ENCODE measurements at regions not wholly inside any gene's neighbourhood (a gene's known extent, or its start where the extent isn't known, plus 50 kb on each side); places are given as distances from the start of the nearest gene placed in this dataset.
"Not testable (repeated sequence)": the region's sequence is repeated elsewhere in the genome, so short reads cannot be mapped to it uniquely, and the experiment has no call there.

- no peak overlapping the region for H3K27ac Mint-ChIP-seq
- DNase-seq = no peak
- no peaks in the 10 kb centered on the region for H3K4me1 Mint-ChIP-seq
- H3K36me3 Mint-ChIP-seq = no peaks in the 10 kb centered on the region
- peaks cover 0 to 17% of the 10 kb centered on the region in 2 donors for H3K9me3 Mint-ChIP-seq
- no peaks in the 10 kb centered on the region for H3K27me3 Mint-ChIP-seq
- no peak for ATAC-seq (replicated peaks)
- H3K4me3 Mint-ChIP-seq = no peak overlapping the region
Observed at GRCh38 chr13:61142506-61142905, 273.1 kb downstream of the PCDH20 start.

GRCh38 chr13:61138857-61139256 is 276.8 kb downstream of the PCDH20 start:
- H3K27me3 Mint-ChIP-seq = no peaks in the 10 kb centered on the region
- DNase-seq = no peak
- H3K4me3 Mint-ChIP-seq = no peak overlapping the region
- ATAC-seq (replicated peaks) = no peak
- H3K4me1 Mint-ChIP-seq = no peaks in the 10 kb centered on the region
- H3K27ac Mint-ChIP-seq = no peak overlapping the region
- no peaks in the 10 kb centered on the region for H3K36me3 Mint-ChIP-seq
- peaks cover 3 to 7% of the 10 kb centered on the region in 2 donors for H3K9me3 Mint-ChIP-seq

- ATAC-seq (replicated peaks) (no peak), DNase-seq (no peak)
- Mint-ChIP-seq H3K27ac (no peak overlapping the region), H3K27me3 (no peaks in the 10 kb centered on the region), H3K4me1 (no peaks in the 10 kb centered on the region), H3K36me3 (no peaks in the 10 kb centered on the region), H3K4me3 (no peak overlapping the region), H3K9me3 (peaks cover under 1 to 3% of the 10 kb centered on the region in 2 donors)
Observed at GRCh38 chr13:61136515-61136914, 279.1 kb downstream of the PCDH20 start.

- Mint-ChIP-seq H3K4me1 (no peaks in the 10 kb centered on the region), H3K36me3 (no peaks in the 10 kb centered on the region), H3K27me3 (no peaks in the 10 kb centered on the region), H3K27ac (no peak overlapping the region), H3K9me3 (peaks cover 0 to 3% of the 10 kb centered on the region in 2 donors), H3K4me3 (no peak overlapping the region)
- DNase-seq = no peak
- ATAC-seq (replicated peaks) = no peak
Observed at GRCh38 chr13:61136093-61136492, 279.6 kb downstream of the PCDH20 start.

GRCh38 chr13:61135583-61135982 is 280.1 kb downstream of the PCDH20 start:
- no peaks in the 10 kb centered on the region for H3K4me1 Mint-ChIP-seq
- no peaks in the 10 kb centered on the region for H3K36me3 Mint-ChIP-seq
- DNase-seq (no peak), ATAC-seq (replicated peaks) (no peak)
- peaks cover 0 to 3% of the 10 kb centered on the region in 2 donors for H3K9me3 Mint-ChIP-seq
- H3K4me3 Mint-ChIP-seq = no peak overlapping the region
- H3K27ac Mint-ChIP-seq = no peak overlapping the region
- H3K27me3 Mint-ChIP-seq = no peaks in the 10 kb centered on the region

GRCh38 chr13:61128850-61129645 is 286.6 kb downstream of the PCDH20 start:
- Mint-ChIP-seq H3K4me3 (no peak overlapping the region), H3K9me3 (no peaks in the 10 kb centered on the region), H3K36me3 (no peaks in the 10 kb centered on the region), H3K27ac (no peak overlapping the region), H3K27me3 (no peaks in the 10 kb centered on the region), H3K4me1 (no peaks in the 10 kb centered on the region)
- DNase-seq (no peak), ATAC-seq (replicated peaks) (no peak)

GRCh38 chr13:61123538-61124289 is 291.9 kb downstream of the PCDH20 start:
- Mint-ChIP-seq H3K4me1 (no peaks in the 10 kb centered on the region), H3K4me3 (no peak overlapping the region), H3K36me3 (no peaks in the 10 kb centered on the region), H3K27ac (no peak overlapping the region), H3K9me3 (peaks cover 0 to 5% of the 10 kb centered on the region in 2 donors), H3K27me3 (no peaks in the 10 kb centered on the region)
- no peak for ATAC-seq (replicated peaks)
- no peak for DNase-seq

GRCh38 chr13:61113140-61113658 is 302.4 kb downstream of the PCDH20 start:
- no peaks in the 10 kb centered on the region for H3K36me3 Mint-ChIP-seq
- no peak for ATAC-seq (replicated peaks)
- H3K4me3 Mint-ChIP-seq = no peak overlapping the region
- H3K9me3 Mint-ChIP-seq = peaks cover 0 to 4% of the 10 kb centered on the region in 2 donors
- no peaks in the 10 kb centered on the region for H3K27me3 Mint-ChIP-seq
- no peaks in the 10 kb centered on the region for H3K4me1 Mint-ChIP-seq
- no peak overlapping the region for H3K27ac Mint-ChIP-seq
- no peak for DNase-seq

GRCh38 chr13:61111529-61111928 is 304.1 kb downstream of the PCDH20 start:
- Mint-ChIP-seq H3K27ac (no peak overlapping the region), H3K9me3 (peaks cover 0 to 4% of the 10 kb centered on the region in 2 donors), H3K4me1 (no peaks in the 10 kb centered on the region), H3K4me3 (no peak overlapping the region), H3K27me3 (no peaks in the 10 kb centered on the region), H3K36me3 (no peaks in the 10 kb centered on the region)
- ATAC-seq (replicated peaks) (no peak), DNase-seq (no peak)

GRCh38 chr13:61110732-61111131 is 304.9 kb downstream of the PCDH20 start:
- H3K4me1 Mint-ChIP-seq = no peaks in the 10 kb centered on the region
- peaks cover 0 to 4% of the 10 kb centered on the region in 2 donors for H3K9me3 Mint-ChIP-seq
- H3K36me3 Mint-ChIP-seq = no peaks in the 10 kb centered on the region
- H3K4me3 Mint-ChIP-seq = no peak overlapping the region
- ATAC-seq (replicated peaks) = no peak
- no peak overlapping the region for H3K27ac Mint-ChIP-seq
- no peak for DNase-seq
- no peaks in the 10 kb centered on the region for H3K27me3 Mint-ChIP-seq

GRCh38 chr13:61109741-61110140 is 305.9 kb downstream of the PCDH20 start:
- H3K9me3 Mint-ChIP-seq = peaks cover 0 to 4% of the 10 kb centered on the region in 2 donors
- no peak overlapping the region for H3K27ac Mint-ChIP-seq
- DNase-seq (no peak), ATAC-seq (replicated peaks) (no peak)
- H3K4me1 Mint-ChIP-seq = no peaks in the 10 kb centered on the region
- H3K27me3 Mint-ChIP-seq = no peaks in the 10 kb centered on the region
- no peak overlapping the region for H3K4me3 Mint-ChIP-seq
- H3K36me3 Mint-ChIP-seq = no peaks in the 10 kb centered on the region

GRCh38 chr13:61107989-61108388 is 307.7 kb downstream of the PCDH20 start:
- Mint-ChIP-seq H3K9me3 (peaks cover 1 to 4% of the 10 kb centered on the region in 2 donors), H3K36me3 (no peaks in the 10 kb centered on the region), H3K4me1 (no peaks in the 10 kb centered on the region), H3K27me3 (no peaks in the 10 kb centered on the region), H3K4me3 (no peak overlapping the region), H3K27ac (no peak overlapping the region)
- DNase-seq (no peak), ATAC-seq (replicated peaks) (no peak)

- DNase-seq (no peak), ATAC-seq (replicated peaks) (no peak)
- H3K27ac Mint-ChIP-seq = no peak overlapping the region
- H3K27me3 Mint-ChIP-seq = no peaks in the 10 kb centered on the region
- H3K9me3 Mint-ChIP-seq = peaks cover 7 to 18% of the 10 kb centered on the region in 2 donors
- no peaks in the 10 kb centered on the region for H3K36me3 Mint-ChIP-seq
- no peak overlapping the region for H3K4me3 Mint-ChIP-seq
- H3K4me1 Mint-ChIP-seq = no peaks in the 10 kb centered on the region
Observed at GRCh38 chr13:61095885-61096284, 319.8 kb downstream of the PCDH20 start.

GRCh38 chr13:61094865-61095264 is 320.8 kb downstream of the PCDH20 start:
- Mint-ChIP-seq H3K27ac (no peak overlapping the region), H3K27me3 (no peaks in the 10 kb centered on the region), H3K36me3 (no peaks in the 10 kb centered on the region), H3K4me1 (no peaks in the 10 kb centered on the region), H3K4me3 (no peak overlapping the region), H3K9me3 (peaks cover 8 to 21% of the 10 kb centered on the region in 2 donors)
- ATAC-seq (replicated peaks) (no peak), DNase-seq (no peak)

- ATAC-seq (replicated peaks) = not testable (repeated sequence)
Observed at GRCh38 chr13:61089894-61090293, 325.8 kb downstream of the PCDH20 start.

More at GRCh38 chr13:61089894-61090293, 325.8 kb downstream of the PCDH20 start:
- not testable (repeated sequence) for H3K4me1 Mint-ChIP-seq, H3K36me3 Mint-ChIP-seq, H3K27me3 Mint-ChIP-seq, H3K27ac Mint-ChIP-seq, DNase-seq, H3K4me3 Mint-ChIP-seq
- peaks cover 12 to 29% of the 10 kb centered on the region in 2 donors for H3K9me3 Mint-ChIP-seq
